Smooth muscle cell (in vitro differentiated cells): ENCODE measurements at regions not wholly inside any gene's neighbourhood (a gene's known extent, or its start where the extent isn't known, plus 50 kb on each side); places are given as distances from the start of the nearest gene placed in this dataset.

ENCODE experiments used
- DNase-seq: peaks from one replicate; lab custom pipeline; 2025; ENCODE audit not compliant: unreplicated experiment; lab: John Stamatoyannopoulos, UW
- H2AFZ ChIP-seq: fragments of 200-600 bp; sonication (generic); 2 replicates; pipeline ENCODE4 v1.6.0; 2016; ENCODE audit warnings: antibody characterized with exemption, low read depth, mild to moderate bottlenecking
- H3F3A ChIP-seq: fragments of 200-600 bp; sonication (generic); 2 replicates; pipeline ENCODE4 v1.6.0; 2017; ENCODE audit warnings: antibody characterized with exemption, low read depth
- H3K27ac ChIP-seq: fragments of 200-600 bp; sonication (generic); 2 replicates; pipeline ENCODE4 v1.5.1; 2016; ENCODE audit warnings: low read depth, mild to moderate bottlenecking
- H3K27me3 ChIP-seq: fragments of 200-600 bp; sonication (generic); 2 replicates; pipeline ENCODE4 v1.6.1; 2016; ENCODE audit warnings: low read depth, mild to moderate bottlenecking
- H3K36me3 ChIP-seq: fragments of 200-600 bp; sonication (generic); 2 replicates; pipeline ENCODE4 v1.5.1; 2016; ENCODE audit warnings: low read depth
- H3K4me1 ChIP-seq: fragments of 200-600 bp; sonication (generic); 2 replicates; pipeline ENCODE4 v1.5.1; 2016; ENCODE audit warnings: low read depth
- H3K4me2 ChIP-seq: fragments of 200-600 bp; sonication (generic); 2 replicates; pipeline ENCODE4 v1.6.0; 2016; ENCODE audit warnings: mild to moderate bottlenecking
- H3K4me3 ChIP-seq: fragments of 200-600 bp; sonication (generic); 2 replicates; pipeline ENCODE4 v1.5.1; 2016; ENCODE audit warnings: mild to moderate bottlenecking
- H3K79me2 ChIP-seq: fragments of 200-600 bp; sonication (generic); 2 replicates; pipeline ENCODE4 v1.6.0; 2016; ENCODE audit warnings: low read depth, mild to moderate bottlenecking
- H3K9ac ChIP-seq: fragments of 200-600 bp; sonication (generic); 2 replicates; pipeline ENCODE4 v1.6.0; 2016; ENCODE audit warnings: low read depth
- H3K9me3 ChIP-seq: fragments of 200-600 bp; sonication (generic); replicated peaks from 2 replicates; pipeline ENCODE4 v1.5.1; 2016; ENCODE audit warnings: low read depth
- H4K20me1 ChIP-seq: fragments of 200-600 bp; sonication (generic); 2 replicates; pipeline ENCODE4 v1.6.0; 2016; ENCODE audit warnings: low read depth
- WGBS: methylation state at CpG from one replicate; pipeline ENCODE4 v1.1.7; 2016; ENCODE audit warnings: low lambda C conversion rate; 5-methylcytosine and 5-hydroxymethylcytosine counted together
- TF ChIP-seq, protein P1 (sequence below): fragments of 200-600 bp; sonication (generic); IDR thresholded peaks from 2 replicates; pipeline ENCODE4 v1.5.1; 2017; ENCODE audit warnings: borderline replicate concordance, mild to moderate bottlenecking, antibody characterized with exemption; ENCODE audit not compliant: insufficient read depth, poor library complexity, severe bottlenecking

DNA sequence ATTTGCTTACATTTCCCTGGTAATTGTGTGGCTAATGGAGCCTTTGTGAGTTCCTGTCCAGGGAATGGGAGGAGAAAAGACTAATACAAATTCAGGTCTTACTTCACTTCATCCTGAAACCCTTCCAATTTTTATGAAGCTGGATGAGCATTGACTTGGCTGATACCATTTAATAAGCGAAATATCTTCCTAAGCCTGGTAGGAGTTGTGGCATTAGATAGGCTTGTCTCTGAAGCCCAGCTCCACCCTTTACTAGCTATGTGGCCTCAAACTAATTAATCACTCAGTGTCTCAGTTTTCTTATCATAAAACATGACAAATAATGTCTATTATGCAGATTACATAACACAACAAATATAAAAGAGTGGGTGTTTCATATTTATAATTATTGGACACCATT is 106.3 kb downstream of the FGF9 start:
- Histone ChIP-seq H3K9ac (no peak overlapping the region), H4K20me1 (no peaks in the 10 kb centered on the region), H3K27ac (no peak overlapping the region), H3F3A (no peaks in the 10 kb centered on the region), H3K4me3 (no peak overlapping the region), H3K79me2 (no peaks in the 10 kb centered on the region), H3K9me3 (no peaks in the 10 kb centered on the region), H3K4me1 (no peaks in the 10 kb centered on the region), H3K27me3 (no peaks in the 10 kb centered on the region), H2AFZ (no peak overlapping the region), H3K4me2 (no peak overlapping the region), H3K36me3 (no peaks in the 10 kb centered on the region)
- DNase-seq: no peak
- WGBS: 85% methylated on average over 1 of the region's 1 CpG
- TF ChIP-seq, protein P1, sequence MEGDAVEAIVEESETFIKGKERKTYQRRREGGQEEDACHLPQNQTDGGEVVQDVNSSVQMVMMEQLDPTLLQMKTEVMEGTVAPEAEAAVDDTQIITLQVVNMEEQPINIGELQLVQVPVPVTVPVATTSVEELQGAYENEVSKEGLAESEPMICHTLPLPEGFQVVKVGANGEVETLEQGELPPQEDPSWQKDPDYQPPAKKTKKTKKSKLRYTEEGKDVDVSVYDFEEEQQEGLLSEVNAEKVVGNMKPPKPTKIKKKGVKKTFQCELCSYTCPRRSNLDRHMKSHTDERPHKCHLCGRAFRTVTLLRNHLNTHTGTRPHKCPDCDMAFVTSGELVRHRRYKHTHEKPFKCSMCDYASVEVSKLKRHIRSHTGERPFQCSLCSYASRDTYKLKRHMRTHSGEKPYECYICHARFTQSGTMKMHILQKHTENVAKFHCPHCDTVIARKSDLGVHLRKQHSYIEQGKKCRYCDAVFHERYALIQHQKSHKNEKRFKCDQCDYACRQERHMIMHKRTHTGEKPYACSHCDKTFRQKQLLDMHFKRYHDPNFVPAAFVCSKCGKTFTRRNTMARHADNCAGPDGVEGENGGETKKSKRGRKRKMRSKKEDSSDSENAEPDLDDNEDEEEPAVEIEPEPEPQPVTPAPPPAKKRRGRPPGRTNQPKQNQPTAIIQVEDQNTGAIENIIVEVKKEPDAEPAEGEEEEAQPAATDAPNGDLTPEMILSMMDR: no peak

DNA sequence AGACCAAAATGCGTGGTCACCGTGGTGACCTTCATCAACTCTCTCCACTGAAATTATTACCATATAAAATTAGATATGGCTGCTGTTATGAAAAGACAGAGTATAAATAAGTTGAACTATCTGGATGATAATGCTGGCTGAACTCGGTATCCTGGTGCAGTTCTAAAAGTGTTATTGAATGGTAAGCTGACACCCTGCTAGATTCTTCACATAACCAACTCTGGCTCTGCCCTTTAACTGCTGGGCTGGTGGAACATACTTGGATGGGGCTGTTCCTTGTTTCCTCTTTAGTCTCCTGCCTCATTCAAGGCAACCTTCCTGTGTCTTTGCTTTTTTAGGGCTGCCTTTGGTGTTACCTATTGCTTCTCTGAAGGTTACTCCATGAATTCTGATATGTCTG is 106.9 kb downstream of the FGF9 start:
- Histone ChIP-seq H3K36me3 (no peaks in the 10 kb centered on the region), H3K27me3 (no peaks in the 10 kb centered on the region)
- WGBS: 85% methylated on average over 3 of the region's 3 CpGs

DNA sequence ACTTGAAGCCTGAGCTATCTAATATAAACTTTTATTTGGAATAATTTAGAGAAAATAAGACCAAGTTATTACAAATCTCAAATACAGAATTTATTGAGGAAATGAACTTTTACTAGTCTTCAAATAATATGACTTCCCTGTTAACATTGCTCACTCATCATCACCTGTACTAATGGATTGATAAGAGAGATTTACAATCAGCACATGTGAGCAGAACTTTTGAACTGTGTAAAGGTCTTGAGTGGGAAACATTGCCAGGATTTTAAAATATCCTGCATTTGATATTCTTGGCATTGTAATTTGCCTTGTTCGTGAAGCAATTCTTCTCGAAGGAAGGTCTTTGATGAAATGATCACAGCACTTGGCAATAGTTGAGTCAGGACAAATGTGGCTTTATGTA is 111.9 kb downstream of the FGF9 start:
- no peak overlapping the region for H2AFZ ChIP-seq

More for the DNA sequence above, 106.9 kb downstream of the FGF9 start:
- no peaks in the 10 kb centered on the region for H4K20me1 ChIP-seq
- no peak overlapping the region for H2AFZ ChIP-seq
- H3K27ac ChIP-seq: no peak overlapping the region
- no peaks in the 10 kb centered on the region for H3K4me1 ChIP-seq
- H3K9ac ChIP-seq: no peak overlapping the region
- TF ChIP-seq, protein P1: no peak
- no peaks in the 10 kb centered on the region for H3F3A ChIP-seq
- no peaks in the 10 kb centered on the region for H3K79me2 ChIP-seq
- no peak overlapping the region for H3K4me3 ChIP-seq
- DNase-seq: no peak
- H3K4me2 ChIP-seq: no peak overlapping the region
- no peaks in the 10 kb centered on the region for H3K9me3 ChIP-seq

GRCh38 chr13:21785990-21786389 is 115.1 kb downstream of the FGF9 start:
- no peaks in the 10 kb centered on the region for H3K27me3 ChIP-seq
- H3K9ac ChIP-seq: no peak overlapping the region
- no peaks in the 10 kb centered on the region for H3K4me1 ChIP-seq
- no peaks in the 10 kb centered on the region for H3K36me3 ChIP-seq
- 100% methylated on average over 2 of the region's 2 CpGs for WGBS
- no peaks in the 10 kb centered on the region for H4K20me1 ChIP-seq
- H3K79me2 ChIP-seq: no peaks in the 10 kb centered on the region
- TF ChIP-seq, protein P1: no peak
- no peak overlapping the region for H3K4me3 ChIP-seq
- no peak overlapping the region for H2AFZ ChIP-seq
- H3K4me2 ChIP-seq: no peak overlapping the region
- DNase-seq: no peak
- H3K9me3 ChIP-seq: no peaks in the 10 kb centered on the region
- no peak overlapping the region for H3K27ac ChIP-seq
- H3F3A ChIP-seq: no peaks in the 10 kb centered on the region

More for the DNA sequence above, 111.9 kb downstream of the FGF9 start:
- WGBS: 96% methylated on average over 2 of the region's 2 CpGs
- Histone ChIP-seq H3K4me1 (no peaks in the 10 kb centered on the region), H3K9me3 (no peaks in the 10 kb centered on the region), H3K4me2 (no peak overlapping the region), H4K20me1 (no peaks in the 10 kb centered on the region), H3K36me3 (no peaks in the 10 kb centered on the region), H3F3A (no peaks in the 10 kb centered on the region), H3K9ac (no peak overlapping the region), H3K27me3 (no peaks in the 10 kb centered on the region), H3K79me2 (no peaks in the 10 kb centered on the region), H3K4me3 (no peak overlapping the region), H3K27ac (no peak overlapping the region)
- no peak for DNase-seq
- TF ChIP-seq, protein P1: no peak
